Hepatocyte (in vitro differentiated cells): ENCODE measurements at regions not wholly inside any gene's neighbourhood (a gene's known extent, or its start where the extent isn't known, plus 50 kb on each side); places are given as distances from the start of the nearest gene placed in this dataset.

Experiments used
- DNase-seq: peaks from one replicate; pipeline ENCODE4 v3.0.0-alpha.2; 2016; ENCODE audit warnings: low spot score
- H2AFZ ChIP-seq: fragments of 200-600 bp; sonication (generic); 2 replicates; pipeline ENCODE4 v1.6.0; 2016; ENCODE audit warnings: antibody characterized with exemption, mild to moderate bottlenecking
- H3K27ac ChIP-seq: fragments of 200-600 bp; sonication (generic); 2 replicates; pipeline ENCODE4 v1.5.1; 2016; ENCODE audit warnings: mild to moderate bottlenecking
- H3K27me3 ChIP-seq: fragments of 200-600 bp; sonication (generic); 2 replicates; pipeline ENCODE4 v1.6.1; 2016
- H3K36me3 ChIP-seq: fragments of 200-600 bp; sonication (generic); replicated peaks from 2 replicates; pipeline ENCODE4 v1.5.1; 2016; ENCODE audit warnings: low read depth; ENCODE audit not compliant: insufficient read depth
- H3K4me1 ChIP-seq: fragments of 200-600 bp; sonication (generic); 2 replicates; pipeline ENCODE4 v1.5.1; 2016; ENCODE audit warnings: mild to moderate bottlenecking, moderate library complexity; ENCODE audit not compliant: insufficient read depth
- H3K4me2 ChIP-seq: fragments of 200-600 bp; sonication (generic); 2 replicates; pipeline ENCODE4 v1.6.0; 2016
- H3K4me3 ChIP-seq: fragments of 200-600 bp; sonication (generic); 2 replicates; pipeline ENCODE4 v1.5.1; 2016; ENCODE audit warnings: mild to moderate bottlenecking
- H3K79me2 ChIP-seq: fragments of 200-600 bp; sonication (generic); 2 replicates; pipeline ENCODE4 v1.6.0; 2017; ENCODE audit warnings: mild to moderate bottlenecking
- H3K9me2 ChIP-seq: fragments of 200-600 bp; sonication (generic); replicated peaks from 2 replicates; pipeline ENCODE4 v1.6.0; 2017; ENCODE audit warnings: mild to moderate bottlenecking; ENCODE audit not compliant: insufficient read depth
- H3K9me3 ChIP-seq: fragments of 200-600 bp; sonication (generic); 2 replicates; pipeline ENCODE4 v1.5.1; 2016; ENCODE audit warnings: low read depth, mild to moderate bottlenecking
- H4K20me1 ChIP-seq: fragments of 200-600 bp; sonication (generic); 2 replicates; pipeline ENCODE4 v1.6.0; 2016; ENCODE audit warnings: mild to moderate bottlenecking; ENCODE audit not compliant: insufficient read depth, poor library complexity, severe bottlenecking
- EZH2 ChIP-seq: fragments of 200-600 bp; sonication (generic); IDR thresholded peaks from 2 replicates; pipeline ENCODE4 v1.6.1; 2016; ENCODE audit warnings: antibody characterized with exemption, mild to moderate bottlenecking, borderline replicate concordance
- EZH2phosphoT487 ChIP-seq: fragments of 200-600 bp; sonication (generic); IDR thresholded peaks from one replicate; pipeline ENCODE4 v1.6.1; 2018; ENCODE audit warnings: antibody characterized with exemption, mild to moderate bottlenecking, low read depth, moderate library complexity; ENCODE audit not compliant: unreplicated experiment, severe bottlenecking
- WGBS: methylation state at CpG from one replicate; pipeline ENCODE4 v1.1.6; 2016; ENCODE audit warnings: low lambda C conversion rate; ENCODE audit errors: missing lambda C conversion rate; 5-methylcytosine and 5-hydroxymethylcytosine counted together
- TF ChIP-seq, protein P1 (sequence below): fragments of 200-600 bp; sonication (generic); IDR thresholded peaks from 2 replicates; pipeline ENCODE4 v1.5.1; 2016; ENCODE audit warnings: antibody characterized with exemption, mild to moderate bottlenecking; ENCODE audit not compliant: poor library complexity

DNA sequence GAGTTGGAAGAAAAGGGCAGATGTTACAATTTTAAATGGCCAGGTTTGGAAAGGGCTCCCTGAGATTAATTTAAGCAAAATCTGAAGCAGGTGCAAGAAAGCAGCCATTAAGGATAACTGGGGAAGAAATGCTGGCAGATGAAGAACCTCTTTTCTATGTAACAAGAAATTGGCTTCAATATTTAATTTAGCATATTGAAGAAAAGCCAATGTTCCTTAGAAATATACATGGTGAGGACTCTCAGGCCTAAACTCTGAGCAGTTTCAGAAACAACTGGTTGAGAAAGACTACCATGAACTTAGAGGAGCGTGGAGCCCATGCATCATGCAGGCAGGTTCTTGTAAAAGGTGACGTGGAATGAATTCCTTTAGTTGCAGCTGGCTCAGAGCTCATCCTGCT, 152.8 kb downstream of the LRIG3 start:
- no peak for DNase-seq
- H3K27me3 ChIP-seq: no peaks in the 10 kb centered on the region
- H3K4me3 ChIP-seq: no peak overlapping the region
- H4K20me1 ChIP-seq: no peaks in the 10 kb centered on the region
- peaks cover 14% of the 10 kb centered on the region for H3K4me1 ChIP-seq
- no peaks in the 10 kb centered on the region for H3K36me3 ChIP-seq
- H3K79me2 ChIP-seq: no peaks in the 10 kb centered on the region
- H2AFZ ChIP-seq: no peak overlapping the region
- TF ChIP-seq EZH2phosphoT487: no peak
- TF ChIP-seq EZH2: no peak
- TF ChIP-seq, protein P1, sequence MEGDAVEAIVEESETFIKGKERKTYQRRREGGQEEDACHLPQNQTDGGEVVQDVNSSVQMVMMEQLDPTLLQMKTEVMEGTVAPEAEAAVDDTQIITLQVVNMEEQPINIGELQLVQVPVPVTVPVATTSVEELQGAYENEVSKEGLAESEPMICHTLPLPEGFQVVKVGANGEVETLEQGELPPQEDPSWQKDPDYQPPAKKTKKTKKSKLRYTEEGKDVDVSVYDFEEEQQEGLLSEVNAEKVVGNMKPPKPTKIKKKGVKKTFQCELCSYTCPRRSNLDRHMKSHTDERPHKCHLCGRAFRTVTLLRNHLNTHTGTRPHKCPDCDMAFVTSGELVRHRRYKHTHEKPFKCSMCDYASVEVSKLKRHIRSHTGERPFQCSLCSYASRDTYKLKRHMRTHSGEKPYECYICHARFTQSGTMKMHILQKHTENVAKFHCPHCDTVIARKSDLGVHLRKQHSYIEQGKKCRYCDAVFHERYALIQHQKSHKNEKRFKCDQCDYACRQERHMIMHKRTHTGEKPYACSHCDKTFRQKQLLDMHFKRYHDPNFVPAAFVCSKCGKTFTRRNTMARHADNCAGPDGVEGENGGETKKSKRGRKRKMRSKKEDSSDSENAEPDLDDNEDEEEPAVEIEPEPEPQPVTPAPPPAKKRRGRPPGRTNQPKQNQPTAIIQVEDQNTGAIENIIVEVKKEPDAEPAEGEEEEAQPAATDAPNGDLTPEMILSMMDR: no peak
- WGBS: 89% methylated on average over 2 of the region's 2 CpGs
- H3K9me2 ChIP-seq: no peaks in the 10 kb centered on the region
- H3K27ac ChIP-seq: peak overlapping the region; percentile 90
- no peak overlapping the region for H3K4me2 ChIP-seq
- peaks cover 4% of the 10 kb centered on the region for H3K9me3 ChIP-seq

DNA sequence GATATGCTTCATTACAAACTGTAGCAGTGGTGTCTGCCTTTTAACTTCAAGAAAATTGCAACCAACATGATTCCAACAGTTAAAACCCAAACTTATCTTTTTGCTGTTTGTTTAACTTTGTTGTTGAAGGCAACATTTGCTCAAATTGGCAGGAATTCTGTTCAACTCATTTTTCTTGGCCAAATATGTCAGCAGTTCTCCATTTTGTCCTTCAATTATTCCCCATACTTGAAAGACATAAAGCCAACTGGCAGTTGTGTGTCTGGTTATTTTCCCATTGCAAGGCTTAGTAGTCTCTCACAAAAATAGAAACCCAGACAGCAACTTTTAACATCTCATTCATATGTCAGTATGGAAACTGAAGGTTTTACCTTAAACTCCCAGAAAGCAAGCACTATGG, 146.3 kb downstream of the LRIG3 start:
- Histone ChIP-seq H3K27me3 (no peaks in the 10 kb centered on the region), H3K4me3 (no peak overlapping the region), H3K9me2 (no peaks in the 10 kb centered on the region), H3K27ac (no peak overlapping the region), H2AFZ (no peak overlapping the region), H3K4me2 (no peak overlapping the region), H4K20me1 (no peaks in the 10 kb centered on the region), H3K9me3 (peaks cover 2% of the 10 kb centered on the region), H3K36me3 (no peaks in the 10 kb centered on the region), H3K4me1 (no peaks in the 10 kb centered on the region), H3K79me2 (no peaks in the 10 kb centered on the region)
- DNase-seq: no peak
- TF ChIP-seq EZH2: no peak
- TF ChIP-seq EZH2phosphoT487: no peak
- TF ChIP-seq, protein P1: no peak

DNA sequence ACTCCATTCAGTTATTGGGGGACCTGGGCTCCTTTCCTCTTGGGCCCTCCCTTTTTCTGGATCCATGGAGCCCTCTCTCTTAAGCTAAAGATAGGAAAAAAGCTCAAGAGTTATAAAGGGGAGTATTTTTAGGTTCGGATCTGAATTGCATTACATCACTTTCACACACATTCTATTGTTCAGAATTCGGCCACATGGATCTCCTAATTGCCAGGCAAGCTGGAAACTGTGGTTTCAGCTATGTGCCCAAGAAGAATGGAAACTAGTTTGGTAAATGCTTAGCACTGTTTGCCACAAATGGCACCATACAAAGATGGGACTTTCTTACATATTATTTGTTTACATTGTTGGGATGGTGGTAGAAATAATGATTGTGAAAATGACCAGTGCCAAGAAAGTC, 145.6 kb downstream of the LRIG3 start:
- no peak overlapping the region for H3K27ac ChIP-seq
- no peaks in the 10 kb centered on the region for H3K36me3 ChIP-seq
- no peak overlapping the region for H3K4me2 ChIP-seq
- H3K4me1 ChIP-seq: no peaks in the 10 kb centered on the region
- no peaks in the 10 kb centered on the region for H3K27me3 ChIP-seq
- H3K4me3 ChIP-seq: no peak overlapping the region
- H2AFZ ChIP-seq: no peak overlapping the region
- no peaks in the 10 kb centered on the region for H3K9me2 ChIP-seq
- TF ChIP-seq, protein P1: no peak
- TF ChIP-seq EZH2phosphoT487 (no peak), EZH2 (no peak)
- H3K79me2 ChIP-seq: no peaks in the 10 kb centered on the region
- no peaks in the 10 kb centered on the region for H3K9me3 ChIP-seq
- H4K20me1 ChIP-seq: no peaks in the 10 kb centered on the region
- DNase-seq: no peak
- WGBS: 82% methylated on average over 2 of the region's 2 CpGs

DNA sequence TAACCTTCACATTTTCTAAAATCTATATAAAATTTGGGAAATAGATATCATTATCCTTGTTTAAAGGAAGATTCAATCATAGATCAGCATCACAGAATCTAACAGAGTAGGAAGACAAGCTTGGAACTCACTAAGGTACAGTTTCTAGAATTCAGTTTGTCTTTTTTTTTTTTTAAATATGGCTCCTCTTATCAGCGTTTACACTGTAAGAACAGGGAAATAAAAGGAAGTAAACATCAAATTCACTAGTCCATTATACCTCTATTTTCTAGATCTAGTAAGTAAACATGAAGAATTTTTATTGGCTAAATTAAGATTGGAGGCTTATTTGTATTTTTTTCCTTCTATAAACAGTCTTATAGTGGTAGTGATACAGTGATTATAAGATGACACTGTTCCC, 144.9 kb downstream of the LRIG3 start:
- TF ChIP-seq EZH2: no peak
- TF ChIP-seq EZH2phosphoT487: no peak
- TF ChIP-seq, protein P1: no peak
- Histone ChIP-seq H3K4me1 (no peaks in the 10 kb centered on the region), H3K4me2 (no peak overlapping the region), H2AFZ (no peak overlapping the region), H3K36me3 (no peaks in the 10 kb centered on the region), H3K27ac (no peak overlapping the region), H3K4me3 (no peak overlapping the region), H3K27me3 (no peaks in the 10 kb centered on the region), H3K9me2 (no peaks in the 10 kb centered on the region), H4K20me1 (no peaks in the 10 kb centered on the region), H3K9me3 (no peaks in the 10 kb centered on the region), H3K79me2 (no peaks in the 10 kb centered on the region)
- 80% methylated on average over 1 of the region's 1 CpG for WGBS
- DNase-seq: no peak
